Mammary epithelial cell (primary cell): ENCODE measurements at regions not wholly inside any gene's neighbourhood (a gene's known extent, or its start where the extent isn't known, plus 50 kb on each side); places are given as distances from the start of the nearest gene placed in this dataset.

Experiments used
- CTCF ChIP-seq, 2 donors: IDR thresholded peaks in 1 of 2; conservative IDR thresholded peaks in 1 of 2; 2 replicates each; pipeline ENCODE4 v1.5.1; 2011 to 2012; ENCODE audit warnings: inconsistent platforms in 2 of 2, low read length in 2 of 2, mild to moderate bottlenecking in 2 of 2, control low read depth in 1 of 2, low read depth in 1 of 2; ENCODE audit not compliant: insufficient read depth in 1 of 2; ENCODE audit errors: extremely low read depth in 1 of 2
- EZH2 ChIP-seq: IDR thresholded peaks from 2 replicates; pipeline ENCODE4 v1.6.1; 2012; ENCODE audit warnings: low read length, inconsistent platforms, borderline replicate concordance

- TF ChIP-seq CTCF (conservative IDR thresholded peaks at IDR 0.05 in 1 of 2, IDR thresholded peaks at IDR 0.05 in 1 of 2; ENCODE audit: extremely low read depth in 1 of 2, insufficient read depth in 1 of 2, low read depth in 1 of 2, low read length in 2 of 2) (no peak), EZH2 (no peak)
Observed at GRCh38 chr2:107094450-107094986, 208.6 kb upstream of the ST6GAL2 start.
